K562 (cell line): ENCODE measurements at regions not wholly inside any gene's neighbourhood (a gene's known extent, or its start where the extent isn't known, plus 50 kb on each side); places are given as distances from the start of the nearest gene placed in this dataset. TPM values are rescaled to one million over a fixed set of nuclear protein-coding genes. Genes with fewer than 3 reads are reported as not detected.

Experiments used
- small RNA-seq: library from RNA; depleted of rRNA; stranded (forward); fragments of <200 nt; gene quantifications from one replicate; pipeline ENCODE3, GENCODE V24; 2014

Small RNA genes lying in the stretch of these regions (small RNA-seq; reads per million reads assigned to genes)
- gene AL445264.1 = not detected
- not detected for gene RNU6-54P
